SW480 (cell line): ENCODE measurements at regions not wholly inside any gene's neighbourhood (a gene's known extent, or its start where the extent isn't known, plus 50 kb on each side); places are given as distances from the start of the nearest gene placed in this dataset.
A peak's percentile ranks its signal among the peaks of the same experiment; 100 is the strongest.

Source experiments
- DNase-seq: peaks from one replicate; pipeline ENCODE4 v3.0.0-alpha.2; 2016; ENCODE audit warnings: low spot score

DNA sequence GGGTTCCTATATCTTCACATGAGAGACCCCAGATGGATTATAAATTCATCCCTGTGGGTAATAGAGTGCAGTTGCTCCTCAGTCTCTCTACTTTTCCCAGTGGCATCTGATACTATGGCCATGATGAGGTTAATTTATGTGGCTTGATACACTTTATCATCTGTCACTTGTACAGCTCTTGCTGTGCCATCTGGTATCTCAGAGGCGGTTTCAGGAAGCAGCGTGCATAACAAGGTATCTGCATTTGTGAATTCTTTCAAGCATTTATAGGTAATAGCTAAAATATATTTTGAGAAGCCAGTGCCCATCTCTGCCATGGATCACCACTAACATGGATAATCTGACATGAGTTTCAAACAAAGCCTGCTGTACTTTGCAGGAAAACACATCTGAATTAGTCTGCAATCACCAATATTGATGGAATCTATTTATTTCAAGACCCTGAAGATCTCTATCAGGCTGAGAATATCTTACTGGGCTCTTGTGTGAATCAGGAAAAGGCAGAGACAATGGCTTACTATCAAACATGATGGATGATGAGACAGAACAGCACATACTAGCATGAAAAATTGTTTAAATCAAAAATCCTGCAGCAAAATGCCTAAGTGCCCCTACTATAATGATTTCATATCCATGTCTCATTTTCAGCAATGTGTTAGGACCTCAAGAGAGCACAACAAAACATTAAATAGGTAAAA lies 548.7 kb upstream of the MAP3K7 start:
- no peak for DNase-seq

DNA sequence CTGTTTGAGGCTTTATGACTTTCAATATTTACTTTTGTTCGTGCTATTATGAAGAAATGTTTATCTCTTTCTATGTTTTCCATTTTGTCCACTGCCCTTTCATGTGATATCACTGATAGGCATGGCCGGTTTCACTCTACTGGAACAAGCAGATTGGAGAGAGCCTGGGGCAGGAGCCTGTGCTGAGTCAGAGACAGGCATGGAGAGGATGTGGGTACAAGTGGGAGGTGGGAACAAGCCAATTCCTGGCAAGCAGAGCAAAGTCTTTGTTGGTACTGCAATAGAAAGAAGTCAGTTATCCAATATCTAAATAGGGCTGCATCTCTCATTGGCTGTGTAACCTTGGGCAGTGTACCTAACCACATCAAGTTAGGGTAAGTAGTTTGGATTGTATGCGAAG lies 545.6 kb upstream of the MAP3K7 start:
- DNase-seq = peak; percentile 2

DNA sequence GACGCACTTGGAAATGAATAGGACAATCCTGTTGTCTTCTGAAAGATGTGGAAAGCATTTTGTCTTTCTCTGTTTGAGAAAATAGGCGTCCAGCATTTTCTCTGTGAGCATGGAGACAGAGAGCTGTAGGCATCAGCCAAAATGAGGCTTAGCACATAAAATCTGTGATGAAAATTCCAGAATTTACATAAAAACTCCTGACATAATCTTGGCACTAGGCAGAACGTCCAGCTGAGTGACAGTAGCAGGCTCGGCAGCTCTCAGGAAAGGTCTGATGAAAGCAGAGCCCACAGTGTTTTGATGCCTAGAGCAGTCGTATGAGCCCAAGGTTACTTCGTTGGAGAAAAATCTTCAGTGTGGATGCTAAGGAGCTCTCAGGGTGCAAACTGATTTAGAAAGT lies 543.3 kb upstream of the MAP3K7 start:
- no peak for DNase-seq

DNA sequence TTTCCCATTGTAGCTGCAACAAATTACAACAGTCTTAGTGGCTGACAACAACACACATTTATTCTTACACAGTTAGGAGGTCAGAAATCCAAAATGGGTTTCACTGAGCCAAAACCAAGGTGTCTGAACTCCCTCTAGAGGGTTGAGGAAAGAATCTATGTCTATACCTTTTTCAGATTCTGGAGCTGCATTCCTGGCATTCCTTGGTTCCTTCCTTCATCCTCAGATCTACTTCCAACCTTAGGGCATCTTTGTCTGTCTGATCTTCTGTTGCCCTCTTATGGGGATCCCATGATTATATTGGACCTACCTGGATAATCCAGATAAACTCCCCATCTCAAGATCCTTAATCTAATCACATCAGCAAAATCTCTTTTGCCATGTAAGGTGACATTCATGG lies 540.9 kb upstream of the MAP3K7 start:
- no peak for DNase-seq

DNA sequence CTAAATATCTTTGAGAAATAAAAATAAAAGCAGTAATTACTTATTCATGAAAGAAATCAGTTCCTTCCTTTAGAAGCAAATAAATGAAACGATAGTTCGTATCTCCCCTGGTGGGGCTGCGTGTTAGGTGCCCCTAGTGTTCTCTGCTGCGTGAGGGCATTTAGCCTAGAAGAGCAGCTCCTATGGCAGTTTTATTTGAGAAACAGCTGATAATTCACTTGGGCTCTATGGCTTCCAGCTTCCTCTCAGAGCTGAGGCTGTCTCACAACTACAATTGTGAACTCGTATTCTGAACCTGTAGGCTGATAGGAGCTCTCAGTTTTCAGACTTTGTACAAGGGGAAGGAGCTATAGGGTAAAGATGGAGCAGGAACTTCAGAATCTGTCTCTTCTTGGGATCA lies 540.0 kb upstream of the MAP3K7 start:
- DNase-seq = no peak

DNA sequence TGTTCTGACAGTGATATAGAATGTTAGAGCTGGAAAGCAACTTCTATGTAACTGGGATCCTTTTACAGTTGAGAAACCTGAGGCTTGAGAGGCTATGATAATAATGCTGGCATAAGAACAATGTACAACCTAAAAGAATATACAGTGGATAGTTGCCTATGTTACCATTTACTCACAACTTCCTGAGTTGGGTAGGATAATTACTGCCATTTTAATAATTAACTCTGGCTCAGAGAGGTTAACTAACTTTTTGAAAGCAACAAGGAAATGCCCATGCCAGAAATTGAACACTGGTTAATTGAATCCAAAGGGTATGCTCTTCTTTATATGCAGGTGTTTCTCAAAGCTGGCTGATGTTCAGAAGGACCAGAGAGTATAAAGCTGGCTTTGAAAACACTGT lies 530.7 kb upstream of the MAP3K7 start:
- no peak for DNase-seq

DNA sequence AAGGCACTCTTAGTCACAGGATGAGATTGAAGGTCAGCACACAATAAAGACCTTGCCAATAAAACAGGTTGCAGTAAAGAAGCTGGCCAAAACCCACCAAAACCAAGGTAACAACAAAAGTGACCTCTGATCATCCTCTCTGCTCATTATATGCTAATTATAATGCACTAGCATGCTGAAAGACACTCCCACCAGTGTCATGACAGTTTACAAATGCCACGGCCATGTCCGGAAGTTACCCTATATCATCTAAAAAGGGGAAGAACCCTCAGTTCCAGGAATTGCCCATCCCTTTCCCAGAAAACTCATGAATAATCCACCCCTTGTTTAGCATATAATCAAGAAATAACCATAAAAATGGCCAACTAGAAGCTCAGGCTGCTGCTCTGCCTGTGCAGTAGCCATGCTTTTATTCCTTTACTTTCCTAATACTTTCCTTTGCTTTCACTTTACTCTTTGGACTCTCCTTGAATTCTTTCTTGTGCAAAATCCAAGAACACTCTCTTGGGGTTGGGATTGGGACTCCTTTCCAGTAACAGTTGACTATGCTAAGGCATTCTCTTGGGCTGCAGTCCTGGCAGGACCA lies 527.3 kb upstream of the MAP3K7 start:
- DNase-seq = no peak

DNA sequence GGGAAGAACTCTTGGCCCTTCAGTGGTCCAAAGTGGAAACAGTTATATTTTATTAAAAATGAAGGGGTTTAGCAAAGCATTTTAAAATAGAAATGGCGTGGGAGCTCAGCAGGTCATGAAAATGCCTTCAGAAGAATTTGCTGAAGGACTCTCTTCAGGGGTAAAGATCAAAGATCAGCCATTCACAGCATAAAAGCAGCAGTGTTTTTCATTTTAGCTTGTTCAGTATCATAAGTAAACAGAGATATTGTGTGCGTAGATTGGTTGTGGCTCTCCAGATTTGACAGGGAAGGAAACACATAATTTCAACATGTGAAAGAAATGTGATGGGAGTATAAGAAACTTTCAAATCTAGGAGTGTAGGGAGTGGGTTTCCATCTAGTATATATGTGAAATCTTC lies 519.2 kb upstream of the MAP3K7 start:
- no peak for DNase-seq

DNA sequence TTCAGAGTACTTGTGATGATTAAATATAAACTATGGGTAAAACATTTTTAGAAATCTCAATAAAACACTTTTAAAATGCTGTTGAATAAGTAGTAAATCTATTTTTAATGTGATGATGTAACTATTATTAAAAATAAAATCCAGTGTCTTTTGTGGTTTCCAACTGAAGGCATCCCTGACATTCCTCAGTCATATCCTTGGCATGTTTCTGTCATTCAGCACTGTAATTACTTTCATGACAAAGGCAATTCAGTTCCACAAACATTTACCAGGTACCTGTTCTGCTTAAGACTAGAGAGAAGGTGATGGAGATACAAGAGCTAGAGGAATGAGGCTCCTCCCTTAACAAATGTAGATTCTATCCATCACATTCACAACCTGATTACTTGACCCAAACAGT lies 518.7 kb upstream of the MAP3K7 start:
- DNase-seq = no peak

DNA sequence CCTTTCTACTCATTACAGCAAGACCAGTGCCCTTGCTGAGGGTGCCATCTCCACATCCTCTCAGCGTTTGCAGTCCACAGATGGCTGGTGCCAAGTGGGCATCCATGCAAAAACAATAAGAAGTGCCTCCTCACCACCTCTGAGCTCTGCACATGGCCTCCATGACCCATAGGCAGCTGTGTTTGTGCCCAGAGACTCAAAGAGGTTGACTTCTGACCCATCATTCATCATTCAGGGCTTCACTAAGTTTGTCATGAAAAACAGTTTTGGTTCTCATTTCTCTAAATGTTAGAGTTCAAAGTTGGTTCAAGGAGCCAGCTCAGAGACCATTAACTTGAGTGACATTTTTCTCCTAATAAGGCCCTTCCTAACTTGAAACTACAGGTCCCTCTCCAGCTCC lies 512.6 kb upstream of the MAP3K7 start:
- no peak for DNase-seq

DNA sequence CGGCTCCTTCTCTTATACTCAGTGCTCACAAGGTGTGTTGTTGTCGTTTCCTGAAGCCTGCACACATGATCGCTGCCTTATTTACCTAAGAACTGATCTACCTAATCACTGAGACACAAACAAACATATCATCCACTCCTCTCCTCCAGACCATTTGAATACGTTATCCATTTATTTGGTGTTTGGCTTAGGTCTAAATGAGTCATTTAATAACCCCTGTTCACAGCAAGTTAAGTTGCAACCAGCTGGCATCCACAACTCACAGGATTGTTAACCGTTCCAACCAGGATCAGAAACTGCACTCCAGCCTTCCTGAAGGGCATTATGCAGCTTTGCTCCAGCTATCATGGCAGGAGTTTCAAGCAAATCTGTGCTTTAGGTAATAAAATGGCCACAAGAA lies 511.1 kb upstream of the MAP3K7 start:
- DNase-seq = no peak

DNA sequence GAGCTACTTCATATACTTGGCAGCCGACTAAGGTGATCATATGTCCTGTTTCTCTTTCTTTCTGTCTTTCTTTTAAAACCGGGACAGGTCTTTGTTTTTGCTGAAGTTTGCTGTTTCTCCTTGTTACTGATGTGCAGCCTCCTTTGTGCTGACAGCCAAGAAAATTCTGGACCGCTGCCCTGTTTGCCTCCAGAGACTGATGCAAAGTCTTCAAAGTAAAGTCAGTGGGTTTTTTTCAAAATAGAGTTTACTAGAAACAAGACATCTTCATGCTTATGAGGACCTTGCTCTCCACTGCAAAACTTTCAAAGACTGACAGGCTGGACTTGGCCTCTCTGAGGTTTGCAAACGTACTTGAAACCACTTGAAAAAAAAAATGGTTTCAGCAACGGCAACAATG lies 510.5 kb upstream of the MAP3K7 start:
- DNase-seq = no peak

DNA sequence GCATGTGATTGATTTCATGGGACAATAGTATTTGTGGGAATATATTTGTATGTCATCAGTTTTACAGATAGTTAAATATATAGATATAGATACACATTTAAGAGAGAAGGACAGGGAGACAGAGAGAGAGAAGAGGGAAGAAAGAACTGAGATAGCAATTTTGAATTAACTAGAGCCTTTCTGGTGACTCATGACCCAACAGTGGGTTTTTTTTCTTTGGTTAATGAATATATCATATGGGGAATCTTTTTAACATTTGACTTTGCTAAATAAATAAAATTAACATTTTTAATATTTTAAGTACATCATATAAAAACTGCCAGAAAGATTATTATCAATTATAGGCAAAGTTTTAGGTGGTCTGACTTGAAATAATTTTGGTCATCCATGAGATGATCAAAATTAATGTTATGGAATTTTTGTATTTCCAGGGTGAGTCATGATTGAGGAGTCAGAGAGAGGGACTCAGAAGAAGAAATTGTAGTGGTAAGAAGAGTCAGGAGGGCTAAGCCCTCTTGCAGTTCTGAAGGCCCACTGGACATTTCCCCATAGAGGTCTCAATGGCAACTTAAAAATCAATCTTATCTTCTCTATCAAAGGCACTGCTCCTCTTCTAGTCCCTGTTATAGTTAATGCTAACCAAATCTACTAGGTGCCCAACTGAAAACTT lies 508.1 kb upstream of the MAP3K7 start:
- DNase-seq = no peak

DNA sequence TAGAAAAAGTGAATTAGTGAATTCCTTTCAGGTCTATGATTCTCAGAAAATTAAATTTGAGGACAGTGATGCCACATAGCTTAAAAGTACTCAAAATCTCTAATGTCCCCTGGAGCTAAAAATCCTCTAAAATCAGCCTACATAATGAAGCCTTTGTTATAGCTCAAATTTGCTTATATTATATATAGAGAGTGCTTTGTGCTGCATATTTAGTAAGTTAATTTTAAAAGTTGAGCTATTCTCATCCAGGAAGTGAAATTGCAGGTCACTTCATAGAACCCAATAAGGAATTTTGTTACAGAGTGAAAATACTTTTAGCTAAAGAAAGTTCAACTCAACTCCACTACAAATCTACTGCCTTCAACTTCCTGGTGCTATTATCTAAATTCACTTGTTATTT lies 507.5 kb upstream of the MAP3K7 start:
- DNase-seq = no peak

DNA sequence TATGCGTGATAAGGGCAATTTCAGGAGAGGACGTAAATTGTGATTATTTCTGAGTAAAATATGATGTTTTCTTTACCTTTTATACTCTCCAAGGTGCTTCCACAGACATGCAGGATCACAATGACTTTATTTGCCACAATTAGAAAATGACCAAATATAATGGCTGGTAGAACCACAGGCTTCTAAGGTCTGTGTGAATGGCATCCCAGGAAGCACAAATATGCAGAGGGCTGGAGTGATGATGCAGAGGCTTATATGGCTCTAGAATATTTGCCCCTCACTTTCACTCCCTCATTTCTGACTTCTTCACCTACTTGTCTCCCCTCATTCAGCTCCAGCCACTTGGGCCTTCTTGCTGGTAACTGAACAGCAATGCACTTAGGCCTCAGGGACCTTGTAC lies 502.1 kb upstream of the MAP3K7 start:
- DNase-seq = no peak

DNA sequence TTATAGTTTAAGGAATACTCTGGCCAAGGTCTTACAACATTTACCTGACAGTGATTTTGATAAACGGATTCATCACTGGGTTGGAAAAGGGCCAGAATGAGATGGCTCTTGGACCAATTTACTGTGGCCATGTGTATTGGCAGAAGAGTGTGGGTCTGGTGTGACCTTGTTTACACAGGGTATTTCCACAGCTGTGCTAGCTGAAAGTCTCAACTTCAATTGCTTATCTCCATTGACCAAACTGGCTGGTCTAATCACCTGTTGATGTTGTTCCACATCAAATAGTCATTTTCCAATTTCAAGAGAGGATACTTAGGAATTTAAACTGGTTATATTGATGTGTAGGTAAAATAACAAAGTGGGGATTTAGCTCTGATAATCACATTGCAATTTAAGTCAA lies 501.6 kb upstream of the MAP3K7 start:
- no peak for DNase-seq

DNA sequence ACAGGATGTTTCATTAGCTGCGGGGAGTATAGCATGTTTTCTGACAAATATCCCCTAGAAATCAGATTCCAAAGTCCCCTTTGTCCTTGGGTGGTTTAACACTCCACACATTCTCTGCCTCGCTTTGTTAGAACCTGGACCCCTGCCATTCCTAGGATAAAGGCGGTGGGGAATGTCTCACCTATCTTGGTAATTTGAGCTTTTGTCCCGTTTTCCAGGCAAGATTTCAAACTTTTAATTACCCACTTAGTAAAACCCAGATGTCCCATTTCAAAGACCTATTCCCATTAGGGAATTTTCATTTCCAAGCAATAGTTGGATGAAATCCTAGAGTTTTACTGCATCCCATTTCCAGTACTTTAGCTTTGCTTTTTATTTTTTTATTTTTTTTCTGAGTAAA lies 501.0 kb upstream of the MAP3K7 start:
- no peak for DNase-seq

DNA sequence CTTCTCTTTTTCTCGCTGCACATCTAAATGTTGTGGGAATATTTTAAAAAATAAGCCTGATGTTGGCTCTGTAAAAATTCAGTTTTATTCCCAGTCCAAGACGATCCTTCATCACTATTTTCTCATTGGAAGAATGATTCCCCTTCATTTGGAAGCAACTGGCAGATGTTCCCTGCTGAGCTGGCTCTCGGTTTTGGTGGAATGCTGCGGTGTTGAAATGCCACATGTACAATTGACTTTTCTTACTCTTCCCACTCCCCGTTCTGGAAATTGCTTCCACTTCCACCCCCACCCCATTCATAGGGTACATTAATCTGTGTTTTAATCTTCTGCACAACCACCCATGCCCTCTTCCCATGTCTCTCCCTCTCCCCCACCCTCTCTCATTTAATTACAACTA lies 496.3 kb upstream of the MAP3K7 start:
- no peak for DNase-seq

DNA sequence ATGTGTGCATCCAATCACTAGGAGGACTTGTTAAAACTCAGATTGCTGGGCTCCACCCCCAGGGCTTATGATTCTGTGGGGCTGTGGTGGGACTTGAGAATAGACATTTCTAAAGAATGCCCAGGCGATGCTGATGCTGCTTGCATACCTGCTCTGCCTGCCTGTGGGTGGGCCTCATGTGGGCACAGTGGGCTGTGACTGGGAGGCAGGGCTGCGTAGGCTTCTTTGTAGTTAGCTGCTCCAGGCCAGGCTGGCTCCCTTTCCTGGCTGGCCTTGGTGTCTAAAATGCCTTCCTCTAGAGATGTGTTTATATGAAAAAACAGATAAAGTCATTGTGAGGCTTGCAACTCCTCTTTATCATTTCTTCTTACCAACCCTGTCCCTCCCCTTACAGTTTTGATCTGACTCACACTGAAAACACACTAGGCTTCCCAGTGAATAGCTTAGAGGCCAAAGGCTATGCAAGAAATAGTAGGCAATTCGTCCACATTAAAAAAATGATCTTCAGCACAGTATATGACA lies 495.5 kb upstream of the MAP3K7 start:
- DNase-seq = no peak

DNA sequence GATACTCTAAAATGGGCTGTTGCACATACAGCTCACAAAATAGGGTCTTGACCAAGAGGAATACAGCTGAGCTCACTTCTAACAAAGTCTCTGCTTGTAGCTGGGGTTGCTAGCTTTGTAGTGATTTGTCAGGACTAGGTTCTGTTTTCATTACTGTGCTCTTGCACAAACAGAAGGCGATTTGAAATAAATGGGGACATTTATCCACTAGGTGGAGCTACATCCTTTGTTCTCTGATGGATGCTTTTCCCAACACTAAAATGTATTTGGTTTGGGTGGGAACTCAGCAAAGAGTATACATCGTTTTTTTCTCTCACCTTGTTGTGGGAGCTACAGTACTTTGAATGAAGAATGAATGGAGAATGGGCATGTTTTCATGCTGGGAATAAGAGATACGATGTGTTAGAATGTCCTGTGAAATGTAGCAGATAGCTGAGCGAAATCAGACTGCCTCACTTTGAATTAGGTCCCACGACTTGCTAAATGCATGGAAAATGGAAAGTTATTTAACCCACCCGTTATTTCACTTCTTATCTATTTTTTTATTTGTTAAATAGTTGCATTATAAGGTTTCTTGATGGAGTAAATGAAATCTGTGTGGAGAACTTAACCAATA lies 494.7 kb upstream of the MAP3K7 start:
- DNase-seq = peak; percentile 36

DNA sequence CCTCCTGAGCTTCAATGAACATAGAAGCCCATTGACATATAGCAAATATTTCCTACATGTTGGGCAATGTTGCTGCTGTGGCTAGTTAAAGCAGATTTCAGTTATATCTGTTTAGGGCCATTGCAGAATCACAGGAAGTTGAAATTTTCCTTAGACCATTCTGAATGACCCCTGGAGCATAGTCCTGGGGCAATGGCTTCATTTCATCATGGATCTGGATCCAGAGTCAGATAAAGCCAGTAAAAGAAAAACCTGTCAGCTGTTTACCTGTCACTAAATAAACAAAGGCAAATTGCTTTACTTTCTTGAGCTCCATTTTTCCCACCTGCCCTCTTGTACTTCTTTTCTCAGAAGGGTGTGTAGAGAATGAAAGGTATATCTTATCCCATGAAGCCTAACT lies 494.0 kb upstream of the MAP3K7 start:
- no peak for DNase-seq

DNA sequence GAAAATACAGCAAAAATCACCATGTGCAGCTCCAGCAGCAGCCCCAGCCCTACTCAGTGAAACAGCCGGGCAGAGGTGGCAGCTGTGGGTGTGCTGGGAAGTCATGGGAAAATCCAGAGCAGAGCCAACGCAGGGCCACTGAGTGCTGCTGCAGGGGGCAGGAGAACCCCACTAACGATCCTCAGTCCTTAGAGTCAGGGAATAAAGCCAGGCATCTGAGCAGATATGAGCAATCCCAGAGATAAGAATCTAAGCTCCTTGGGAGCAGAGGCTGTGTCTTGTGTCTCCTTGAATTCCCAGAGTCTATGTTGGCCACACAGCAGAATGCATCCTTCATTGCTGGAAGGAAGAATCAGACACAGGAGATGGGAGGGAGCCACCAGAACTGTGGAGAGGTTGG lies 493.1 kb upstream of the MAP3K7 start:
- no peak for DNase-seq
